ENCODE measurements at regions not wholly inside any gene's neighbourhood (a gene's known extent, or its start where the extent isn't known, plus 50 kb on each side); places are given as distances from the start of the nearest gene placed in this dataset.
"Not testable (repeated sequence)": the region's sequence is repeated elsewhere in the genome, so short reads cannot be mapped to it uniquely, and the experiment has no call there.

GRCh38 chr16:16973707-16974591 is 496.8 kb downstream of the XYLT1 start:
- Histone ChIP-seq H3K79me2 (ENCODE audit: control insufficient read depth, low read length) (no peaks in the 10 kb centered on the region), H3K36me3 (ENCODE audit: control insufficient read depth, low read length) (no peaks in the 10 kb centered on the region), H3F3A (ENCODE audit: control insufficient read depth, insufficient read depth) (no peaks in the 10 kb centered on the region), H3K4me1 (ENCODE audit: control insufficient read depth, low read length) (no peaks in the 10 kb centered on the region), H4K20me1 (ENCODE audit: control insufficient read depth, insufficient read depth, low read depth, low read length) (no peaks in the 10 kb centered on the region), H3K27ac (ENCODE audit: low read depth, low read length) (no peak overlapping the region), H3K9me3 (ENCODE audit: control insufficient read depth, insufficient read depth, low read length) (no peaks in the 10 kb centered on the region), H3K4me2 (ENCODE audit: low read length) (no peak overlapping the region), H3K9me2 (replicated peaks; ENCODE audit: control insufficient read depth, low read length) (no peaks in the 10 kb centered on the region), H3K4me3 (ENCODE audit: low read length) (no peak overlapping the region), H3K27me3 (ENCODE audit: control insufficient read depth, low read length) (no peaks in the 10 kb centered on the region)
- TF ChIP-seq, protein P1, sequence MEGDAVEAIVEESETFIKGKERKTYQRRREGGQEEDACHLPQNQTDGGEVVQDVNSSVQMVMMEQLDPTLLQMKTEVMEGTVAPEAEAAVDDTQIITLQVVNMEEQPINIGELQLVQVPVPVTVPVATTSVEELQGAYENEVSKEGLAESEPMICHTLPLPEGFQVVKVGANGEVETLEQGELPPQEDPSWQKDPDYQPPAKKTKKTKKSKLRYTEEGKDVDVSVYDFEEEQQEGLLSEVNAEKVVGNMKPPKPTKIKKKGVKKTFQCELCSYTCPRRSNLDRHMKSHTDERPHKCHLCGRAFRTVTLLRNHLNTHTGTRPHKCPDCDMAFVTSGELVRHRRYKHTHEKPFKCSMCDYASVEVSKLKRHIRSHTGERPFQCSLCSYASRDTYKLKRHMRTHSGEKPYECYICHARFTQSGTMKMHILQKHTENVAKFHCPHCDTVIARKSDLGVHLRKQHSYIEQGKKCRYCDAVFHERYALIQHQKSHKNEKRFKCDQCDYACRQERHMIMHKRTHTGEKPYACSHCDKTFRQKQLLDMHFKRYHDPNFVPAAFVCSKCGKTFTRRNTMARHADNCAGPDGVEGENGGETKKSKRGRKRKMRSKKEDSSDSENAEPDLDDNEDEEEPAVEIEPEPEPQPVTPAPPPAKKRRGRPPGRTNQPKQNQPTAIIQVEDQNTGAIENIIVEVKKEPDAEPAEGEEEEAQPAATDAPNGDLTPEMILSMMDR (IDR thresholded peaks at IDR 0.05; ENCODE audit: low read depth, low read length, poor library complexity, severe bottlenecking): no peak
- no peak for TF ChIP-seq EZH2phosphoT487 (IDR thresholded peaks at IDR 0.05; ENCODE audit: borderline replicate concordance, low read length)

- Histone ChIP-seq H3K9me3 (ENCODE audit: control insufficient read depth, insufficient read depth, low read length) (no peaks in the 10 kb centered on the region), H3K27me3 (ENCODE audit: control insufficient read depth, low read length) (no peaks in the 10 kb centered on the region)
- TF ChIP-seq, protein P1 (IDR thresholded peaks at IDR 0.05; ENCODE audit: low read depth, low read length, poor library complexity, severe bottlenecking): no peak
- TF ChIP-seq EZH2phosphoT487 (IDR thresholded peaks at IDR 0.05; ENCODE audit: borderline replicate concordance, low read length): no peak
These were observed 488.1 kb downstream of the XYLT1 start for GRCh38 chr16:16982614-16983013.

GRCh38 chr16:16983582-16983981 is 487.2 kb downstream of the XYLT1 start:
- Histone ChIP-seq H3K27ac (ENCODE audit: low read depth, low read length) (no peak overlapping the region), H3K27me3 (ENCODE audit: control insufficient read depth, low read length) (no peaks in the 10 kb centered on the region), H3K4me1 (ENCODE audit: control insufficient read depth, low read length) (no peaks in the 10 kb centered on the region), H4K20me1 (ENCODE audit: control insufficient read depth, insufficient read depth, low read depth, low read length) (no peaks in the 10 kb centered on the region), H3K4me2 (ENCODE audit: low read length) (no peak overlapping the region), H3K4me3 (ENCODE audit: low read length) (no peak overlapping the region), H3K79me2 (ENCODE audit: control insufficient read depth, low read length) (no peaks in the 10 kb centered on the region), H3K9me2 (replicated peaks; ENCODE audit: control insufficient read depth, low read length) (no peaks in the 10 kb centered on the region), H3F3A (ENCODE audit: control insufficient read depth, insufficient read depth) (no peaks in the 10 kb centered on the region), H3K36me3 (ENCODE audit: control insufficient read depth, low read length) (no peaks in the 10 kb centered on the region), H3K9me3 (ENCODE audit: control insufficient read depth, insufficient read depth, low read length) (no peaks in the 10 kb centered on the region)
- TF ChIP-seq, protein P1 (IDR thresholded peaks at IDR 0.05; ENCODE audit: low read depth, low read length, poor library complexity, severe bottlenecking): no peak
- no peak for TF ChIP-seq EZH2phosphoT487 (IDR thresholded peaks at IDR 0.05; ENCODE audit: borderline replicate concordance, low read length)

More at GRCh38 chr16:16982614-16983013, 488.1 kb downstream of the XYLT1 start:
- Histone ChIP-seq H3K4me2 (ENCODE audit: low read length) (no peak overlapping the region), H3K4me3 (ENCODE audit: low read length) (no peak overlapping the region), H3K9me2 (replicated peaks; ENCODE audit: control insufficient read depth, low read length) (no peaks in the 10 kb centered on the region), H3K27ac (ENCODE audit: low read depth, low read length) (no peak overlapping the region), H3K4me1 (ENCODE audit: control insufficient read depth, low read length) (no peaks in the 10 kb centered on the region), H3F3A (ENCODE audit: control insufficient read depth, insufficient read depth) (no peaks in the 10 kb centered on the region), H4K20me1 (ENCODE audit: control insufficient read depth, insufficient read depth, low read depth, low read length) (no peaks in the 10 kb centered on the region), H3K79me2 (ENCODE audit: control insufficient read depth, low read length) (no peaks in the 10 kb centered on the region), H3K36me3 (ENCODE audit: control insufficient read depth, low read length) (no peaks in the 10 kb centered on the region)

DNA sequence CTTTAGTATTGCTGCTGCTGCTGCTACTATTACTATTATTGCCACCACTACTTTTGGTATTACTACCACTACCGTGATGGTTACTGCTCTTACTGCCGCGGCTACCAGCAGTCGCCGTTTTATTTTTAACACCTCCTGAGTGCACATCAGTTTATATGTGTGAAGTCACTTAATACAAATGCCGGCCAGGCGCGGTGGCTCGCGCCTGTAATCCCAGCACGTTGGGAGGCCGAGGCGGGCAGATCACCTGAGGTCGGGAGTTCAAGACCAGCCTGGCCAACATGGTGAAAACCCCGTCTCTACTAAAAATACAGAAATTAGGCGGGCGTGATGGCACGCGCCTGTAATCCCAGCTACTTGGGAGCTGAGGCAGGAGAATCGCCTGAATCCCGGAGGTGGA is 486.7 kb downstream of the XYLT1 start:
- H3F3A ChIP-seq (ENCODE audit: control insufficient read depth, insufficient read depth); H3K4me2 ChIP-seq (ENCODE audit: low read length); H4K20me1 ChIP-seq (ENCODE audit: control insufficient read depth, insufficient read depth, low read depth, low read length); H3K27me3 ChIP-seq (ENCODE audit: control insufficient read depth, low read length); H3K36me3 ChIP-seq (ENCODE audit: control insufficient read depth, low read length); H3K9me3 ChIP-seq (ENCODE audit: control insufficient read depth, insufficient read depth, low read length); H3K4me1 ChIP-seq (ENCODE audit: control insufficient read depth, low read length); H3K9me2 ChIP-seq (replicated peaks; ENCODE audit: control insufficient read depth, low read length); H3K27ac ChIP-seq (ENCODE audit: low read depth, low read length); H3K4me3 ChIP-seq (ENCODE audit: low read length); H3K79me2 ChIP-seq (ENCODE audit: control insufficient read depth, low read length): not testable (repeated sequence)

Data from DOHH2 (cell line).